ENCODE measurements at regions not wholly inside any gene's neighbourhood (a gene's known extent, or its start where the extent isn't known, plus 50 kb on each side); places are given as distances from the start of the nearest gene placed in this dataset.

DNA sequence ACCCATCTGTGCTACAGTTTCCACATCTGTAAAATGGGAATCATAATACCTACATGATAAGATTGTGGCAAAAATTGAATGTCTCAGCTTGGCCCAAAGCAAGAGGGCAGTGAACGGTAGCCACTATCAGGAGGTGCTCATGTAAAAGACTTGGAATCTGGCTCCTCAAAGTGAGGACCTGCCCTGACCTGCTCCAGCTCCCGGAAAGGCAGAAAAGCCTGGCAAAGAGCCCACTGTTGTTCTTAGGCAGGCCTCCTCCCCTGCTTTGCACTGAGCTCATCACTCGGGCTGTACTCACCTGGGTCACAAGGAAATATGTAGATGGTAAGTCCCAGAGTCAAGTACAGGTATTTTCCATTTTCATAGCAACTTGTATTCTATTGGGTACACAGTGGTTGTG, 250.7 kb upstream of the TBL1XR1 start:
- no peak overlapping the region for H3K4me3 ChIP-seq (ENCODE audit: low read depth, low read length)
- TF ChIP-seq CTCF (IDR thresholded peaks at IDR 0.05; ENCODE audit: low read depth, low read length, missing control alignments): no peak
- no peak for DNase-seq (ENCODE audit: low read depth)

DNA sequence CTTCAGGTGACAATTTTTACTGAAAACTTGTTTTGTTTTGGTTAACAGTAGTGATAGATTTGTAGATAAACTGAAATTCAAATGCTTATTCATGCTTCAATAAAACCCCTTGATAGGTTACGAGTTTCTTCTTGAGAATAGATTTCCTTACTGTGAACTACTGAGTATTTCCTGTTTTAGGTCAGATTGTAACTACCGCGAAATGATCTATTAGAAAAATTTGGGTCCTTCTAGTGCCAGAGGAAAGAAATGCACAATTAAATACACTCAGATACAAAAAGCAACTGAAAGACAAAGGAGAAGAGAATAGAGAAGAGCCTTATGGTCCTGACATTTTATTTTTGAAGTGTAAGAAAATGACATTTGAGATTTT, 251.7 kb upstream of the TBL1XR1 start:
- H3K4me3 ChIP-seq (ENCODE audit: low read depth, low read length): no peak overlapping the region
- no peak for TF ChIP-seq CTCF (IDR thresholded peaks at IDR 0.05; ENCODE audit: low read depth, low read length, missing control alignments)
- DNase-seq (ENCODE audit: low read depth): no peak

DNA sequence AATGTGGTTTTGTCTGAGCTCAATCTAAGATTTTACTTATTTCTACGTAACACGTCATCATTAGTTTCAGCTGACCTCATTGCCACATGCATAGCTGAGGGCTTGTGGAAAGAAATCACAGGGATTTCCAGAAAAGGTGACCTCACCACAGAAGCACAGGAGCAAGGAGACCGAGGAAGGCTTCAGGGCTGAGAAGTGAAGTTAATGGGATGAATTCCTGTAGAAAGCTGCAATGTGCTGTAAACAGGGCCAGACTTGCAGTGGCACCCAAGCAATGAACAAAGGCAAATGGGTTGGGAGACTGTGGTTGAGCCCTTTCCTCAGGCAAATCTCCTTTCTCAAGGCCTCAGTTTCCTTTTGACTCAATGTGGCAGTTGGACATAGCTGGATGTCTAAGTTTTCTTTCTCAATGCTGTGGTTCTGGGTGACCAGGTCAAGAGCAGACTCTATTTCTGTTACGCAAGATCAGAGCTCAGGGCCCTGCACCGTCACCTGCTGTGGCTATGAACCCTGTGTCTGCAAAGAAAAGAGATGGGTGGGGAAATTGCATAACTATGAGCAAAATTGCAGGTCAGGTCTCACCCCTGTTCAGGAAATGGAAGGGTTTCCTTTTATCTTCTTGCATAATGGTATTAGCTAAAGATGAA, 252.2 kb upstream of the TBL1XR1 start:
- no peak overlapping the region for H3K4me3 ChIP-seq (ENCODE audit: low read depth, low read length)
- no peak for TF ChIP-seq CTCF (IDR thresholded peaks at IDR 0.05; ENCODE audit: low read depth, low read length, missing control alignments)
- peak; percentile 53 for DNase-seq (ENCODE audit: low read depth)

DNA sequence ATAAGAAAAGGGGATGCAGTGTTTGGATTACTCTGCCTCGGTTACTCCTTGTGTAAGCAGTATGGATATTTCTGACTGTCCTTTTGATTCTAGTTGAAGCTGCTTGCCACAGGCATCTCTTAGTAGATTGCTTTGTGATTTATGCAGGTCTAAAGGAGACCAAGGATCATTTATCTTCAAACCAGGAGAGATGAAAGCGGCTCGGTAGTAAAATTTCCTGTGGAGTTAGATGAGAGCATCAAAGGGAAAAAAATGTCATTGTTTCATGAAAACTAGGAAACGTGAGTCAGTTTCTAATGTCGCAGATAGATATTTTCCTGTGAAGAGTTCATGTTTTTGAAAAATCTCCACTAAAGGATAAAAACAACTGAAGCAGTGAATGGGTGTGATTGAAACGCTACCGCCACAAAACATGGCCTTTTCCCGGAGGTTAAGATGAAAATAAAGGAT, 254.0 kb upstream of the TBL1XR1 start:
- no peak overlapping the region for H3K4me3 ChIP-seq (ENCODE audit: low read depth, low read length)
- TF ChIP-seq CTCF (IDR thresholded peaks at IDR 0.05; ENCODE audit: low read depth, low read length, missing control alignments): no peak
- DNase-seq (ENCODE audit: low read depth): no peak

GRCh38 chr3:177451864-177452830, 254.9 kb upstream of the TBL1XR1 start:
- DNase-seq (ENCODE audit: low read depth): no peak
- TF ChIP-seq CTCF (IDR thresholded peaks at IDR 0.05; ENCODE audit: low read depth, low read length, missing control alignments): no peak

GRCh38 chr3:177452831-177453450, 255.7 kb upstream of the TBL1XR1 start:
- TF ChIP-seq CTCF (IDR thresholded peaks at IDR 0.05; ENCODE audit: low read depth, low read length, missing control alignments): no peak
- DNase-seq (ENCODE audit: low read depth): no peak
- no peak overlapping the region for H3K4me3 ChIP-seq (ENCODE audit: low read depth, low read length)

More at GRCh38 chr3:177451864-177452830, 254.9 kb upstream of the TBL1XR1 start:
- H3K4me3 ChIP-seq (ENCODE audit: low read depth, low read length): no peak overlapping the region

All from GM12864 (cell line).